GM12865 (cell line): ENCODE measurements at regions not wholly inside any gene's neighbourhood (a gene's known extent, or its start where the extent isn't known, plus 50 kb on each side); places are given as distances from the start of the nearest gene placed in this dataset.

Source experiments
- DNase-seq: peaks from one replicate; pipeline ENCODE4 v3.0.0; 2010; ENCODE audit warnings: low read depth
- H3K4me3 ChIP-seq: 2 replicates; pipeline ENCODE4 v1.5.1; 2011; ENCODE audit warnings: mild to moderate bottlenecking, low read depth, low read length, control low read depth
- TF ChIP-seq, protein P1 (sequence below): IDR thresholded peaks from 2 replicates; pipeline ENCODE4 v1.5.1; 2011; ENCODE audit warnings: low read length, control low read depth, low read depth, inconsistent platforms; ENCODE audit not compliant: insufficient read depth; ENCODE audit errors: missing control alignments

DNA sequence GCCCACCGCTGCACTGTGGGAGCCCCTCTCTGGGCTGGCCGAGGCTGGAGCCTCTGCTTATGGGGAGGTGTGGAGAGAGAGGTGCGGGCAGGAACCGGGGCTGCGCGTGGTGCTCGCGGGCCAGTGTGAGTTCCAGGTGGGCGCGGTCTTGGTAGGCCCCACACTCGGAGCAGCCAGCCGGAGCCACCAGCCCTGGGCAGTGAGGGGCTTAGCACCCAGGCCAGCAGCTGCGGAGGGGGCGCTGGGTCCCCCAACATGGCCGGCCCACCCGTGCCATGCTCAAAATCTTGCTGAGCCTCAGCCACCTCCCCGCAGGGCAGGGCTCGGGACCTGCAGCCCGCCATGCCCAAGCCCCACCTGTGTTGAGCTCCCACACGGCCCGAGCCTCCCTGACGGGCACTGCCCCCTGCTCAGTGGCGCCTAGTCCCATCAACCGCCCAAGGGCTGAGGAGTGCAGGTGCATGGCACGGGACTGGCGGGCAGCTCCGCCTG lies 856.8 kb upstream of the CELF2 start:
- H3K4me3 ChIP-seq: no peak overlapping the region
- no peak for DNase-seq
- TF ChIP-seq, protein P1, sequence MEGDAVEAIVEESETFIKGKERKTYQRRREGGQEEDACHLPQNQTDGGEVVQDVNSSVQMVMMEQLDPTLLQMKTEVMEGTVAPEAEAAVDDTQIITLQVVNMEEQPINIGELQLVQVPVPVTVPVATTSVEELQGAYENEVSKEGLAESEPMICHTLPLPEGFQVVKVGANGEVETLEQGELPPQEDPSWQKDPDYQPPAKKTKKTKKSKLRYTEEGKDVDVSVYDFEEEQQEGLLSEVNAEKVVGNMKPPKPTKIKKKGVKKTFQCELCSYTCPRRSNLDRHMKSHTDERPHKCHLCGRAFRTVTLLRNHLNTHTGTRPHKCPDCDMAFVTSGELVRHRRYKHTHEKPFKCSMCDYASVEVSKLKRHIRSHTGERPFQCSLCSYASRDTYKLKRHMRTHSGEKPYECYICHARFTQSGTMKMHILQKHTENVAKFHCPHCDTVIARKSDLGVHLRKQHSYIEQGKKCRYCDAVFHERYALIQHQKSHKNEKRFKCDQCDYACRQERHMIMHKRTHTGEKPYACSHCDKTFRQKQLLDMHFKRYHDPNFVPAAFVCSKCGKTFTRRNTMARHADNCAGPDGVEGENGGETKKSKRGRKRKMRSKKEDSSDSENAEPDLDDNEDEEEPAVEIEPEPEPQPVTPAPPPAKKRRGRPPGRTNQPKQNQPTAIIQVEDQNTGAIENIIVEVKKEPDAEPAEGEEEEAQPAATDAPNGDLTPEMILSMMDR: no peak

DNA sequence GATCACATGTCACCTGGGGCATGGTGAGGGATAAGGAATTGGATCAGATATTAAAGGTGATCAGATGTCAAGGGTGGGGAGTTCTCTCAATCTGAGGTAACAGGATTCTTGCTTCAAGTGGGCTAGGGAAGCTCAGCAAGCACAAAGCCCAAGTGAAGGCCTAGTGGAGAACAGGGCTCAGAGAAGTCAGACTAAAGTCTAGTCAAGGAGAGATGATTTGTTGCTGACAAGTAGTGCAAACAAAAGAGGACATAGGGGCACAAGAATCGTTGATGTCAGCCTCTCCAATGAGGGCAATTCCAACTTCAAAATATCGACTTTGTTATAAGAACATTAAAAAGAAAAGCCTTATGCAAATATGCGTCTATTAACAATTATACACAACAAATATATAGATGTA lies 852.8 kb upstream of the CELF2 start:
- no peak overlapping the region for H3K4me3 ChIP-seq
- DNase-seq: no peak
- TF ChIP-seq, protein P1: no peak

DNA sequence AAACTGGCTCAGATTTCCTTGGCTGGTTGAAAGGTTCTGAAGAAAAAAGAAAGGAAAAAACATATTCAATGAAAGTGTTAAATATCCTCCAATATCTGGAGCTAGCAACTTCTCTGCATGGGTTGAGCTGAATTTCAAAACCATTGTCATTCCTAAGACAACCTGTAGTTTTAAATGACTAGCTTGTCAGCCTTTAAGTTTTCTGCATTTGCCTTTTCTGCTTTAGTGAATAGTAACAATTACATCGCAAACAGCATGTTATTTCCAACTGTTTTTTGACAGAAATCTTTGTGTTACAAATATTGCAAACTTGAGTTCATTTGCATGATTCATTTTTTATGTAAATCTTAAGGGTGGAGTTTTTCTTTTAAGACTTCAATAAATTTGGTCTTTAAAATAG lies 852.3 kb upstream of the CELF2 start:
- no peak overlapping the region for H3K4me3 ChIP-seq
- TF ChIP-seq, protein P1: no peak
- no peak for DNase-seq

DNA sequence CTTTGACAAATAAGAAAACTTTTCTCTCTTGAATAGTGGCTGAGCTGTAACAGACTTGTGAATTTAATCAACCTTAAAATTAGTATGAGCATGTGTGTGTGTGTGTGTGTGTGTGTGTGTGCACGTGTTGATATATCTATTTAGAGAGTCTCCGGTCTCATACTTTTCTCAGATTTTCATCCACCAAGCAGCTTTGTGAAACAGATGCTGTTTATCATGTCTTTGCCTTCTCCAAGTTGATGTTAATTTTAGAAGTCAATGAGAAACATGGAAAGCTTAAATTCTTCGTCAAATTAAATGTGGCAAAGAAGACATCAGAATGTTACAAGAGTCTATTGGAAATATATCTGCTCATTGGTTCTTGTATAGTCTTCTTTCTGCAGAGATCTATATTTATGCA lies 839.2 kb upstream of the CELF2 start:
- DNase-seq: no peak
- TF ChIP-seq, protein P1: no peak
- no peak overlapping the region for H3K4me3 ChIP-seq

DNA sequence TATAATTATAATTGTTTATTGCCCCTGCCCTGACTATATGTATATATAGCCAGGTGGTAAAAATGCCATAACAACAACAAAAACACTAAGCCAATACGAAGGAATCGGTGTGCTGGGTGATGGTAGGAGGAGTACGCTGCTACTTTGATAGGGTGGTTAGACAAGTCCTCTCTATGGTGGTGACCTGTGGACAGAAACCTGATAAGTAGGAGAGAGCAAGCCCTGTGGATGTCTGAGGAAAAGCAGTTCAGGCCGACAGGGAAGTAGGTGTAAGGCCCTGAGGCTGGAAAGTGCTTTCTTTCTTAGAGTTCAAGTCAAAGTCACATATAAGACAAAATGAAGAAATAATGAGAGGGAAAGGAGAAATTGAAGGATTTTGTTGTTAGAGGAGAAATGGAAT lies 823.8 kb upstream of the CELF2 start:
- TF ChIP-seq, protein P1: no peak
- no peak overlapping the region for H3K4me3 ChIP-seq
- no peak for DNase-seq

DNA sequence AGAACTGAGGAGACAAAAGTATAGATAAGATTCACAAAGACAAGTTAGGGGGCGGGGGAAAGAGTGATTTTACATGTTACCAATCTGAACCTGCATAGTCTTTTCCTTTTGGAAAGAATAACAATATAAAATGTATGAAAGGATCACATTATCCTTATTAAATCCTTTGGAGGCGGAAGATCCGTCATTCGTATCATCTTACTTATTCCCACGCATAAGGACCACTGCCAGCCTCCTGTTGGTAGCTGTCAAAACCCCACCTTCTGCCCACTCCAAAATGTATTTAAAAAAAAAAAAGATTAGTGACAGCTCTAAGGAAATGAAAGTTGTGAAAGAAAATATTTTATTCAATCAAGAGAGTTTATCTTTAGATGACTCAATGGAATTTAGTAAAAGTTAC lies 821.0 kb upstream of the CELF2 start:
- TF ChIP-seq, protein P1: no peak
- H3K4me3 ChIP-seq: no peak overlapping the region
- no peak for DNase-seq

DNA sequence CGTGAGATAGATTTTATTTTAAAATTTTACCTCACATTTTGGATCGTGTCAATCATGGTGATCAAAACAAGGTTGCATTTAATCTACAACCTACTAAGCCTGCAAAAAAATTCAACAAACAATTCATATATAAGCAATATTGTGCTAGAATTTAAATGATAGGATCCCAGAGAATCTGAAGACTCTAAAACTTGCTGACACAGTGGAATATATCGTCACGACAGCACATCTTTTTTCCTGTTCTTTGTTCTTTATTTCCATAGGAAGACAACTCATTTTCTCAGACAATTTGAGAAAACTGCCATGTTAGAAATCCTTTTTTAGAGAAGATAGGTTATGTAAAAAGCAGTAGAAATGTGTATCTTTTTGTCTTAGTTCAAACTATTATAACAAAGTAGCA lies 820.2 kb upstream of the CELF2 start:
- TF ChIP-seq, protein P1: no peak
- no peak overlapping the region for H3K4me3 ChIP-seq
- no peak for DNase-seq
